Type B pancreatic cell (in vitro differentiated cells): ENCODE measurements at regions not wholly inside any gene's neighbourhood (a gene's known extent, or its start where the extent isn't known, plus 50 kb on each side); places are given as distances from the start of the nearest gene placed in this dataset.
"Not testable (repeated sequence)": the region's sequence is repeated elsewhere in the genome, so short reads cannot be mapped to it uniquely, and the experiment has no call there.

Source experiments
- DNase-seq: peaks from one replicate; pipeline ENCODE4 v3.0.0; 2021; ENCODE audit warnings: mixed read lengths; ENCODE audit not compliant: unreplicated experiment; ENCODE audit errors: extremely low spot score
- H3K27ac Mint-ChIP-seq: 2 replicates; pipeline ENCODE4 v1.8.0; 2021; ENCODE audit warnings: mild to moderate bottlenecking, mixed read lengths
- H3K27me3 Mint-ChIP-seq: 2 replicates; pipeline ENCODE4 v1.8.0; 2021; ENCODE audit warnings: mixed read lengths
- H3K36me3 Mint-ChIP-seq: 2 replicates; pipeline ENCODE4 v1.8.0; 2021; ENCODE audit warnings: mixed read lengths
- H3K4me1 Mint-ChIP-seq: one replicate; pipeline ENCODE4 v1.8.0; 2021; ENCODE audit warnings: mixed read lengths; ENCODE audit not compliant: unreplicated experiment
- H3K4me3 Mint-ChIP-seq: 2 replicates; pipeline ENCODE4 v1.8.0; 2021; ENCODE audit warnings: mild to moderate bottlenecking, mixed read lengths
- H3K9me3 Mint-ChIP-seq: 2 replicates; pipeline ENCODE4 v1.8.0; 2021; ENCODE audit warnings: mixed read lengths
- TF ChIP-seq, protein P1 (sequence below): fragments of 200-600 bp; sonication (generic); conservative IDR thresholded peaks from 2 replicates; pipeline ENCODE4 v1.5.0; 2021; ENCODE audit warnings: antibody characterized with exemption, mild to moderate bottlenecking

DNA sequence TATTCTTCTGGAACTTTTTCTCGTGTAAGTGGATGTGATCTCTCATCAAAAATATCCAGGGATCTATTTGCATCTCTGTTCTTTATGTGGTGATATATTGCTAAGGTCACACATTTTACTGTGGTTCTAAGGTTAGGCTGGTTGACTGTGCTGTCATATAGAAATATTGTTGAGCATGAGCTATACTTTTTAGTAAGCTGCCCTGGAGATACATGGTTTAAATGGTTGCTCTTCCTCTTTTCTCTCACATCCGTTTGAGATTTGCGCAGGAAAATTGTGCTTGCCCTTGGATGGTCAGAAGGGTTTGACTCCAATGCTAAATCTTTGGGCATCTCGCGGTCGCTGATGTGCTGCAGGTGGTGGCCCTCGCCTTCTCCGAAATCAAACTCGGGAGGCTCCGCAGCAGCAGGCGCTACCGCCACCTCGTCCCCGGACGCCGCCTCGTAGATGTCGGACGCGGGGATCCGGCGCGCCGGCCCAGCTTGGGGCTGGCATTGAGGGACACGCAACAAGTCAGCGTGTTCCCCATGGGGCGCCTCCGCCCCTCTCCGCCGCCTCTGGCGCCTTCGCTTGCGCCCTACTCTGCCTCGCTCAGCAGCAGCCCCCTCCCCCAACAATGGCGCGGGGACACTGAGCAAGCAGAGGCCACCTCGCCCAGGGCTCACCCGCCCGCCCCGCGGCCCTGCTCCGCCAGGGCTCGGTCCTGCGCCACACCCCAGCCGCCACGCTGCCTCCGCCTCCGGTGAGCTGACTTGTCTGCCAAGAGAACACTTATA lies 154.5 kb downstream of the MSN start:
- H3K36me3 Mint-ChIP-seq = no peaks in the 10 kb centered on the region
- no peak overlapping the region for H3K27ac Mint-ChIP-seq
- no peaks in the 10 kb centered on the region for H3K27me3 Mint-ChIP-seq
- no peak overlapping the region for H3K4me3 Mint-ChIP-seq
- TF ChIP-seq, protein P1, sequence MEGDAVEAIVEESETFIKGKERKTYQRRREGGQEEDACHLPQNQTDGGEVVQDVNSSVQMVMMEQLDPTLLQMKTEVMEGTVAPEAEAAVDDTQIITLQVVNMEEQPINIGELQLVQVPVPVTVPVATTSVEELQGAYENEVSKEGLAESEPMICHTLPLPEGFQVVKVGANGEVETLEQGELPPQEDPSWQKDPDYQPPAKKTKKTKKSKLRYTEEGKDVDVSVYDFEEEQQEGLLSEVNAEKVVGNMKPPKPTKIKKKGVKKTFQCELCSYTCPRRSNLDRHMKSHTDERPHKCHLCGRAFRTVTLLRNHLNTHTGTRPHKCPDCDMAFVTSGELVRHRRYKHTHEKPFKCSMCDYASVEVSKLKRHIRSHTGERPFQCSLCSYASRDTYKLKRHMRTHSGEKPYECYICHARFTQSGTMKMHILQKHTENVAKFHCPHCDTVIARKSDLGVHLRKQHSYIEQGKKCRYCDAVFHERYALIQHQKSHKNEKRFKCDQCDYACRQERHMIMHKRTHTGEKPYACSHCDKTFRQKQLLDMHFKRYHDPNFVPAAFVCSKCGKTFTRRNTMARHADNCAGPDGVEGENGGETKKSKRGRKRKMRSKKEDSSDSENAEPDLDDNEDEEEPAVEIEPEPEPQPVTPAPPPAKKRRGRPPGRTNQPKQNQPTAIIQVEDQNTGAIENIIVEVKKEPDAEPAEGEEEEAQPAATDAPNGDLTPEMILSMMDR = no peak
- no peak for DNase-seq
- H3K4me1 Mint-ChIP-seq = no peaks in the 10 kb centered on the region
- H3K9me3 Mint-ChIP-seq = no peaks in the 10 kb centered on the region

- not testable (repeated sequence) for H3K27ac Mint-ChIP-seq, H3K9me3 Mint-ChIP-seq, H3K36me3 Mint-ChIP-seq, H3K4me1 Mint-ChIP-seq, DNase-seq, H3K4me3 Mint-ChIP-seq, H3K27me3 Mint-ChIP-seq
These were observed 152.5 kb downstream of the MSN start for GRCh38 chrX:65819983-65820382.

- no peaks in the 10 kb centered on the region for H3K4me1 Mint-ChIP-seq
- TF ChIP-seq, protein P1 = no peak
- H3K27ac Mint-ChIP-seq = no peak overlapping the region
- no peak overlapping the region for H3K4me3 Mint-ChIP-seq
- no peaks in the 10 kb centered on the region for H3K9me3 Mint-ChIP-seq
- no peaks in the 10 kb centered on the region for H3K27me3 Mint-ChIP-seq
- no peaks in the 10 kb centered on the region for H3K36me3 Mint-ChIP-seq
- DNase-seq = no peak
These were observed 145.8 kb downstream of the MSN start for GRCh38 chrX:65813245-65813644.

DNA sequence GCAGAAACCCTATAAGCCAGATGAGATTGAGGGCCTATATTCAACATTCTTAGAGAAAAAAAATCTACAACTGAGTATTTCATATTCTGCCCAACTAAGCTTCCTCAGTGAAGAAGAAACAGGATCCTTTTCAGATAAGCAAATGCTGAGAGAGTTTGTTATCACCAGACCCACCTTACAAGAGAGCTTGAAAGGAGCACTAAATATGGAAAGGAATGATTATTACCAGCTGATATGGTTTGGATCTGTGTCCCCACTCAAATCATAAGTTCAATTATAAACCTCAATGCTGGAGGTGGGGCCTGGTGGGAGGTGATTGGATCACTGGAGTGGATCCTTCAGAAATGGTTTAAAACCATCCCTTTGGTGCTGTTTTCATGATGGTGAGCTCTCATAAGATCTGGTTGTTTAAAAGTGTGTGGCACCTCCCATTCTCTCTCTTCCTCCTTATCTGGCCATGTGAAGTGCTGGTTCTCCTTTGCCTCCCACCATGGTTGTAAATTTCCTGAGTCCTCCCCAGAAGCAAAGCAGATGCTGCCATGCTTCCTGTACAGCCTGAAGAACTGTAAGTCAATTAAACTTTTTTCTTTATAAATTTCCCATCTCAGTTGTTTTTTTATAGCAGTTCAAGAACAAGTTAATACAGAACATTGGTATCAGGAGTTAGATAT lies 144.2 kb downstream of the MSN start:
- no peaks in the 10 kb centered on the region for H3K27me3 Mint-ChIP-seq
- H3K4me1 Mint-ChIP-seq = no peaks in the 10 kb centered on the region
- TF ChIP-seq, protein P1 = no peak
- H3K36me3 Mint-ChIP-seq = no peaks in the 10 kb centered on the region
- H3K4me3 Mint-ChIP-seq = no peak overlapping the region
- no peak for DNase-seq
- no peaks in the 10 kb centered on the region for H3K9me3 Mint-ChIP-seq
- H3K27ac Mint-ChIP-seq = no peak overlapping the region
